ENCODE measurements at regions not wholly inside any gene's neighbourhood (a gene's known extent, or its start where the extent isn't known, plus 50 kb on each side); places are given as distances from the start of the nearest gene placed in this dataset.

DNA sequence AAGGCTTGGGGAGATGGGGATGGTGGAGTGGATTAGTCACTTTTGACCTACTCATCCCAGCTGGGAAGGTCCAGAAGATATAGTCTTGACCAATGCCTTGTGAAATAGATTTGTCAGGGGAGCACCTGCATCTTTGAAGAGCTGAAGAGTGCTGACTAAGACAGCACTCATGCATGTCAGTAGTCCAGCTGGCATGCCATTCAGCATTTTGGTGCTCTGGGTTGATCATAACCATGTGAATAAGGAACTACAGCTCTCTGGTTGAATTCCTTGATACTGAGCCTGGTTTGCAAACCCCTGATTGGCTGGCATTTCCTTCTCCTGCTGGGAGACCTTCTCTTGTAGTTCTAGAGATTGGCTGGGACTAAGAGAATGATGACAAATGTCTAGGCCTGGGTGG is 106.8 kb upstream of the ALX4 start:
- no peak for TF ChIP-seq CTCF (IDR thresholded peaks at IDR 0.05; ENCODE audit: insufficient read depth, low read length)
- TF ChIP-seq POLR2AphosphoS5 (IDR thresholded peaks at IDR 0.05; ENCODE audit: low read depth), result no peak
- TF ChIP-seq REST (IDR thresholded peaks at IDR 0.05; ENCODE audit: insufficient replicate concordance, low read depth), result no peak

Measured in HL-60 (cell line).